Hepatocyte (in vitro differentiated cells): ENCODE measurements at regions not wholly inside any gene's neighbourhood (a gene's known extent, or its start where the extent isn't known, plus 50 kb on each side); places are given as distances from the start of the nearest gene placed in this dataset.

Source experiments
- DNase-seq: peaks from one replicate; pipeline ENCODE4 v3.0.0-alpha.2; 2016; ENCODE audit warnings: low spot score
- H2AFZ ChIP-seq: fragments of 200-600 bp; sonication (generic); 2 replicates; pipeline ENCODE4 v1.6.0; 2016; ENCODE audit warnings: antibody characterized with exemption, mild to moderate bottlenecking
- H3K27ac ChIP-seq: fragments of 200-600 bp; sonication (generic); 2 replicates; pipeline ENCODE4 v1.5.1; 2016; ENCODE audit warnings: mild to moderate bottlenecking
- H3K27me3 ChIP-seq: fragments of 200-600 bp; sonication (generic); 2 replicates; pipeline ENCODE4 v1.6.1; 2016
- H3K36me3 ChIP-seq: fragments of 200-600 bp; sonication (generic); replicated peaks from 2 replicates; pipeline ENCODE4 v1.5.1; 2016; ENCODE audit warnings: low read depth; ENCODE audit not compliant: insufficient read depth
- H3K4me1 ChIP-seq: fragments of 200-600 bp; sonication (generic); 2 replicates; pipeline ENCODE4 v1.5.1; 2016; ENCODE audit warnings: mild to moderate bottlenecking, moderate library complexity; ENCODE audit not compliant: insufficient read depth
- H3K4me2 ChIP-seq: fragments of 200-600 bp; sonication (generic); 2 replicates; pipeline ENCODE4 v1.6.0; 2016
- H3K4me3 ChIP-seq: fragments of 200-600 bp; sonication (generic); 2 replicates; pipeline ENCODE4 v1.5.1; 2016; ENCODE audit warnings: mild to moderate bottlenecking
- H3K79me2 ChIP-seq: fragments of 200-600 bp; sonication (generic); 2 replicates; pipeline ENCODE4 v1.6.0; 2017; ENCODE audit warnings: mild to moderate bottlenecking
- H3K9me2 ChIP-seq: fragments of 200-600 bp; sonication (generic); replicated peaks from 2 replicates; pipeline ENCODE4 v1.6.0; 2017; ENCODE audit warnings: mild to moderate bottlenecking; ENCODE audit not compliant: insufficient read depth
- H3K9me3 ChIP-seq: fragments of 200-600 bp; sonication (generic); 2 replicates; pipeline ENCODE4 v1.5.1; 2016; ENCODE audit warnings: low read depth, mild to moderate bottlenecking
- H4K20me1 ChIP-seq: fragments of 200-600 bp; sonication (generic); 2 replicates; pipeline ENCODE4 v1.6.0; 2016; ENCODE audit warnings: mild to moderate bottlenecking; ENCODE audit not compliant: insufficient read depth, poor library complexity, severe bottlenecking
- EZH2 ChIP-seq: fragments of 200-600 bp; sonication (generic); IDR thresholded peaks from 2 replicates; pipeline ENCODE4 v1.6.1; 2016; ENCODE audit warnings: antibody characterized with exemption, mild to moderate bottlenecking, borderline replicate concordance
- EZH2phosphoT487 ChIP-seq: fragments of 200-600 bp; sonication (generic); IDR thresholded peaks from one replicate; pipeline ENCODE4 v1.6.1; 2018; ENCODE audit warnings: antibody characterized with exemption, mild to moderate bottlenecking, low read depth, moderate library complexity; ENCODE audit not compliant: unreplicated experiment, severe bottlenecking
- WGBS: methylation state at CpG from one replicate; pipeline ENCODE4 v1.1.6; 2016; ENCODE audit warnings: low lambda C conversion rate; ENCODE audit errors: missing lambda C conversion rate; 5-methylcytosine and 5-hydroxymethylcytosine counted together
- TF ChIP-seq, protein P1 (sequence below): fragments of 200-600 bp; sonication (generic); IDR thresholded peaks from 2 replicates; pipeline ENCODE4 v1.5.1; 2016; ENCODE audit warnings: antibody characterized with exemption, mild to moderate bottlenecking; ENCODE audit not compliant: poor library complexity

DNA sequence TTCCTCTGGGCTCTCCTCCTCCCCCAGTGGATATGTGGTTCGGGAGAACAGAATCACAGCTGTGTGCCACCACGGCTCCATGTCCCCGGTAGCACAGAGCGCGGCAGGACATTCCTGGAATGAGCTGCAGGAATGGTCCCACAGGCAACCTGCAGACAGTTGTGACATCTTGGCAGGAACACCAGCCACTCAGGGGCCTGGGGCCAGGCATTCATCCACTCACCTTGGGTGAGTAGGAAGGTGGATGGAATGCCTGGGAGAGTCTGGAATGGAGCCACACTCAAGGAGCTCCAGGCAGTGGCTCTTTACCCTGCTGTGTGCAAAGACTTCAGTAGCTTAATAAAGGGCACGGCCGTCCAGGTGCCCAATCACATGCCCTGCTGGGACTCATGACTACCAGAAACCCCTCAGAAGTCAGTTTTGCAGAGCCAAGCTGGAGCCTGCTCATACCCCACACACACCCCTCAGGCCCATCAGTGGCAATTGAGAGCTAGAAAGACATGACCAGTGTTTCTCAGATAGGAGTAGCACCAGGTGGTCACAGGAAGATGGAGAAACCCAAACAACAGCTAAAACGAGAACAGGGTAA is 117.3 kb upstream of the PRR20G start:
- TF ChIP-seq, protein P1, sequence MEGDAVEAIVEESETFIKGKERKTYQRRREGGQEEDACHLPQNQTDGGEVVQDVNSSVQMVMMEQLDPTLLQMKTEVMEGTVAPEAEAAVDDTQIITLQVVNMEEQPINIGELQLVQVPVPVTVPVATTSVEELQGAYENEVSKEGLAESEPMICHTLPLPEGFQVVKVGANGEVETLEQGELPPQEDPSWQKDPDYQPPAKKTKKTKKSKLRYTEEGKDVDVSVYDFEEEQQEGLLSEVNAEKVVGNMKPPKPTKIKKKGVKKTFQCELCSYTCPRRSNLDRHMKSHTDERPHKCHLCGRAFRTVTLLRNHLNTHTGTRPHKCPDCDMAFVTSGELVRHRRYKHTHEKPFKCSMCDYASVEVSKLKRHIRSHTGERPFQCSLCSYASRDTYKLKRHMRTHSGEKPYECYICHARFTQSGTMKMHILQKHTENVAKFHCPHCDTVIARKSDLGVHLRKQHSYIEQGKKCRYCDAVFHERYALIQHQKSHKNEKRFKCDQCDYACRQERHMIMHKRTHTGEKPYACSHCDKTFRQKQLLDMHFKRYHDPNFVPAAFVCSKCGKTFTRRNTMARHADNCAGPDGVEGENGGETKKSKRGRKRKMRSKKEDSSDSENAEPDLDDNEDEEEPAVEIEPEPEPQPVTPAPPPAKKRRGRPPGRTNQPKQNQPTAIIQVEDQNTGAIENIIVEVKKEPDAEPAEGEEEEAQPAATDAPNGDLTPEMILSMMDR, result no peak
- TF ChIP-seq EZH2, result no peak
- TF ChIP-seq EZH2phosphoT487, result no peak

DNA sequence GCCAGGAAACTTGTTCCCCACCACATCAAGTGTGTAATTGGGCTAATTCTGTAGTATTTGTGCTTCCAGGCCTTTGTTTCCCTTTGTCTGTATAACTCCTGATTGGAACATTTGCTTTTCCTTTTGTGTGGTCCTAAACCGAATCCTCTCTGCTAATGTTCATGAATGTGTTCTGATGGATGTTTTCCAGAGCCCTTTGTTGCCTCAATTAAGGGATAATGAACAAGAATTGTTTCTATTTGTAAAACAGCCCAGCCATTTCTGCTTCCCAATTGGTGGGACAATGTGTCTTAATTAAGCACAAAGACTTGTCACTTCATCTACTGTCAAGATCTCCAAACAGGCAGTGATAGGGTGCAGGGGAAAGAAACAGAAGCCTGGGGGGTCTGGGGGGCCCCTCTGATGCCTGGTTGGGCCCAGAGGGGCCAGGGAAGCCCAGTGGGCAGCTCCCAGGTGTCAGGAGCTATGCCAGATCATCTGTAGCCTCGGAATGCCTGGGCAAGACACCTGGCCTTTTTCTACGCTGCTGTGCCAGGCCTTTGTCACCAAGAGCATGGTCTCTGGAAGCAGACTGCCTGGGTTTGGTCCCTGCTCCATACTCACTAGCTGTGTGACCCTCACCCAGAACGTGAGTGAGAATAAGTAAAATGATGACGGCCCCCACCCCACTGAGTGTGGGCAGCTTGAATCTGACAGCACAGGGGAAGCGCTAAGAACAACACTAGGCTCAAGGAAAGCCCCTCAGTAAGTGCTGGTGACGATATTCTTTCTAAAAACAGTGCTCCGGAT is 116.6 kb upstream of the PRR20G start:
- TF ChIP-seq EZH2, result no peak
- TF ChIP-seq, protein P1, result no peak
- TF ChIP-seq EZH2phosphoT487, result no peak
- 80% methylated on average over 8 of the region's 8 CpGs for WGBS

More for the DNA sequence above, 117.3 kb upstream of the PRR20G start:
- Histone ChIP-seq H3K36me3 (no peaks in the 10 kb centered on the region), H3K4me1 (no peaks in the 10 kb centered on the region), H3K27me3 (no peaks in the 10 kb centered on the region), H3K9me2 (no peaks in the 10 kb centered on the region), H3K4me3 (no peak overlapping the region), H3K9me3 (no peaks in the 10 kb centered on the region), H3K79me2 (no peaks in the 10 kb centered on the region), H2AFZ (no peak overlapping the region), H4K20me1 (no peaks in the 10 kb centered on the region), H3K4me2 (no peak overlapping the region), H3K27ac (no peak overlapping the region)
- no peak for DNase-seq
- 85% methylated on average over 8 of the region's 8 CpGs for WGBS

DNA sequence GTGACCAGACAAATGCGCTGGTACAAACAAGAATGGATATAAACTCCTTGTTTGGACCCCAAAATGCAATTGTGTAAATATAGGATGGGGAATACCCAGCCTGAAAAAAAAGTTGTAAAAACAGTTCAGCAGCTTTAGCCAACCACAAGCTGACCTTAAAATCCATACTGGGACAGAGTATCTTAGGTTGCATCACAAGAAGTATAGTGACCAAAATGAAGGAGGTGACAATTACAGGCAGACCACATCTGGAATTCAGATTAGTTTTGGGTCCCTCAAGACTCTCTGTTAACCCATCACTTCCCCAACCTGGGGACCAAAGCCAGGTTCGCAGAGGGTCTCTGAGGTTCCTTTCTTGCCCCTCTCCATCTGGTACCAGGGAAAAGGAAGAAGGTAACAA is 115.9 kb upstream of the PRR20G start:
- Histone ChIP-seq H3K9me3 (no peaks in the 10 kb centered on the region), H3K27ac (no peak overlapping the region), H3K4me2 (no peak overlapping the region), H3K79me2 (no peaks in the 10 kb centered on the region), H4K20me1 (no peaks in the 10 kb centered on the region), H2AFZ (no peak overlapping the region), H3K36me3 (no peaks in the 10 kb centered on the region), H3K4me3 (no peak overlapping the region), H3K9me2 (no peaks in the 10 kb centered on the region), H3K4me1 (no peaks in the 10 kb centered on the region), H3K27me3 (no peaks in the 10 kb centered on the region)
- WGBS, result 97% methylated on average over 2 of the region's 2 CpGs
- DNase-seq, result no peak
- TF ChIP-seq EZH2phosphoT487 (no peak), EZH2 (no peak)
- TF ChIP-seq, protein P1, result no peak

More for the DNA sequence above, 116.6 kb upstream of the PRR20G start:
- Histone ChIP-seq H3K4me2 (no peak overlapping the region), H3K4me1 (no peaks in the 10 kb centered on the region), H4K20me1 (no peaks in the 10 kb centered on the region), H3K9me2 (no peaks in the 10 kb centered on the region), H3K36me3 (no peaks in the 10 kb centered on the region), H3K9me3 (no peaks in the 10 kb centered on the region), H3K79me2 (no peaks in the 10 kb centered on the region), H3K27me3 (no peaks in the 10 kb centered on the region), H3K27ac (no peak overlapping the region), H3K4me3 (no peak overlapping the region), H2AFZ (no peak overlapping the region)
- no peak for DNase-seq
